ENCODE measurements at regions not wholly inside any gene's neighbourhood (a gene's known extent, or its start where the extent isn't known, plus 50 kb on each side); places are given as distances from the start of the nearest gene placed in this dataset.

DNA sequence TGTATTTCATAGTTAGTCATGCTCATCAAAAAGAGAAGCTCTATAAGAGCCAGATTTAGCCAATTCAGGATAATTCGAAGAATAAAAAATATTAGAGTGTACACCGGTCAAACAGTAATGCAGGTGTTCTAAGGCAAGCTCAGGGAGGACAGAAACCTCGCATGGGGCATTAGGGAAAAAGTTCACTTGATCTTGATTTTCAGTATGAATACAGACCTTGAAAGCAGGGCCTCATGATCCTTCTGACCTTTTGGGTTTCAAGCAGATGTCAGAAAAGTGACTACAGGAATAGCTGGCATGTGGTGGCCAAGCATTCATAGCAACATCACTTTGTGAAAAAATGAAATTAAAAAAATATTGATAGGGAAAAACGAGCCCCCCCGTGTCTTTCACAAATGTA lies 394.9 kb downstream of the KIF4B start:
- H3K27ac ChIP-seq = no peak overlapping the region
- WGBS, 2 donors = 80 to 90% methylated on average over 5 of the region's 5 CpGs
- no peak overlapping the region for H3K4me3 ChIP-seq (replicated peaks in 1 of 3)
- intact Hi-C loops (cut with DNase I) = no loop called here
- H3K4me1 ChIP-seq = no peaks in the 10 kb centered on the region
- DNase-seq = no peak
- no peaks in the 10 kb centered on the region for H3K9me3 ChIP-seq
- H3K27me3 ChIP-seq = no peaks in the 10 kb centered on the region
- TF ChIP-seq, protein P1, sequence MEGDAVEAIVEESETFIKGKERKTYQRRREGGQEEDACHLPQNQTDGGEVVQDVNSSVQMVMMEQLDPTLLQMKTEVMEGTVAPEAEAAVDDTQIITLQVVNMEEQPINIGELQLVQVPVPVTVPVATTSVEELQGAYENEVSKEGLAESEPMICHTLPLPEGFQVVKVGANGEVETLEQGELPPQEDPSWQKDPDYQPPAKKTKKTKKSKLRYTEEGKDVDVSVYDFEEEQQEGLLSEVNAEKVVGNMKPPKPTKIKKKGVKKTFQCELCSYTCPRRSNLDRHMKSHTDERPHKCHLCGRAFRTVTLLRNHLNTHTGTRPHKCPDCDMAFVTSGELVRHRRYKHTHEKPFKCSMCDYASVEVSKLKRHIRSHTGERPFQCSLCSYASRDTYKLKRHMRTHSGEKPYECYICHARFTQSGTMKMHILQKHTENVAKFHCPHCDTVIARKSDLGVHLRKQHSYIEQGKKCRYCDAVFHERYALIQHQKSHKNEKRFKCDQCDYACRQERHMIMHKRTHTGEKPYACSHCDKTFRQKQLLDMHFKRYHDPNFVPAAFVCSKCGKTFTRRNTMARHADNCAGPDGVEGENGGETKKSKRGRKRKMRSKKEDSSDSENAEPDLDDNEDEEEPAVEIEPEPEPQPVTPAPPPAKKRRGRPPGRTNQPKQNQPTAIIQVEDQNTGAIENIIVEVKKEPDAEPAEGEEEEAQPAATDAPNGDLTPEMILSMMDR (IDR thresholded peaks at IDR 0.05) = no peak
- no peak for TF ChIP-seq POLR2A (IDR thresholded peaks at IDR 0.05)
- no peaks in the 10 kb centered on the region for H3K36me3 ChIP-seq

DNA sequence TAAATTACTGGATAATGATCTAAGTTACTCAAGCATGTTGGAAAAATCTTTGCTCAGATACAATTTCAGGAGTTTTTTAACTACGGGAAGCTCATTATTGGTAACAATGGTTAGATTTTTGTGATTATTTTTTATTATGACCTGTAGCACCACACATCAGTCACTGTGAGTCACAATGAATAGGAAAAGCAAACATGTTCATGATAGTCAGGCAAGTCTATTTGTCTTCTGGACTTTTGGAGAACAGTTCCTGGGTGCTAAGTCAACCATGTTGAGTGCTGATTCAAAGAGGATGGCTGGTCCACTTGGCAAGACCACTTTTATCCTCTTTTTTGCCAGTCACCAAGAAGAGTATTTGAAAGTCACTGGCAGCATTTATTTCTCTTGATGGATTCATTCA lies 403.2 kb downstream of the KIF4B start:
- Histone ChIP-seq H3K4me3 (replicated peaks in 1 of 3) (no peak overlapping the region), H3K27me3 (no peaks in the 10 kb centered on the region), H3K4me1 (no peaks in the 10 kb centered on the region), H3K9me3 (no peaks in the 10 kb centered on the region), H3K27ac (no peak overlapping the region), H3K36me3 (no peaks in the 10 kb centered on the region)
- intact Hi-C loops (cut with DNase I) = no loop called here
- DNase-seq = no peak
- TF ChIP-seq, protein P1 (IDR thresholded peaks at IDR 0.05) = no peak
- no peak for TF ChIP-seq POLR2A (IDR thresholded peaks at IDR 0.05)
- WGBS, 2 donors = 80 to 88% methylated on average over 1 of the region's 1 CpG

DNA sequence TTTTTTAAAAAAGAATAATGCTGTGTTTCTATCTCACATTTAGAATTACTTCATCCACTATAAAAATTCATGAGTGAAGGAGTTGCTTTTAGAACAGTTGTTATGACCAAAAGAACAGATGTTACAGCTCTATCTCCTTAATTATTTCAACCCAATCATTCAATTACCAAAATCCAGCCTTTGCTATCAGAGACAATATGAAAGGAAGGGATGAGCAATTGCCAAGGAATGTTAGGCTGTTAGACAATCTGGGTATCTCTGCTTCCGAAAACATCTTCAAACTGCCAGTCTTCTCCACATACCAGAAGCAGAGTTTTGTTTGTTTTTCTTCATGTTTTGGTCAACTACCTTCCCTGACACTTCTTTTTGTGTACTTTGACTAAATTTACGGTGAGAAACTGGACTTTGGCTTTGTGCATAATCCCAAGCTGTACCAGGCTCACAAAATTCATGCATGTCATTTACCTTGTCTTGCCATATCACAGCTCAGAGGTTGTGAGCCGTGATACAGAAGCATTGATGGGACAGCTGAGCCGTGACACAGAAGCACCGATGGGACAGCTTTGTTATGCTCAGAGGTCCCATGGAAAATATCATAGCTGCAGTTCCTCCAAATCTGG lies 405.5 kb downstream of the KIF4B start:
- whole genome bisulfite sequencing, 2 donors = 46 to 47% methylated on average over 5 of the region's 5 CpGs
- Histone ChIP-seq H3K4me3 (replicated peaks in 1 of 3) (no peak overlapping the region), H3K27ac (no peak overlapping the region), H3K4me1 (no peaks in the 10 kb centered on the region), H3K9me3 (no peaks in the 10 kb centered on the region), H3K36me3 (no peaks in the 10 kb centered on the region), H3K27me3 (no peaks in the 10 kb centered on the region)
- DNase-seq = no peak
- intact Hi-C loops (cut with DNase I) = no loop called here
- TF ChIP-seq, protein P1 (IDR thresholded peaks at IDR 0.05) = no peak
- no peak for TF ChIP-seq POLR2A (IDR thresholded peaks at IDR 0.05)

DNA sequence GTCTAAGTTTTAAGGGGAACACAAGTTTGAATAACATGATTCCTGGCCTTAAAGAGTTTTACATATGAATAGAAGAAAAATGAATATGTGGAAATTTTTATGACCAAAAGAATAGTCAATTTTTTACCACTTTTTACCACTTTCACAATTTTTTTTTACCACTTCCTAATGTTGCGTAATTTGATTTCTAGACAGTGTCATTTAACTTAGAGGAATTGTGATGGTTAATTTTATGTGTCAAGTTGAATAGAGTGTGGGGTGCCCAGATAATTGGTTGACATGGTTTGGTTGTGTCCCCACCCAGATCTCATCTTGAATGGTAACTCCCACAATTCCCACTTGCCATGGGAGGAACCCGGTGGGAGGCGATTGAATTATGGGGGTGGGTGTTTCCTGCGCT lies 416.6 kb downstream of the KIF4B start:
- H3K27ac ChIP-seq = no peak overlapping the region
- H3K36me3 ChIP-seq = no peaks in the 10 kb centered on the region
- intact Hi-C loops (cut with DNase I) = no loop called here
- WGBS, 2 donors = 91 to 99% methylated on average over 4 of the region's 4 CpGs
- no peak overlapping the region for H3K4me3 ChIP-seq (replicated peaks in 1 of 3)
- no peaks in the 10 kb centered on the region for H3K4me1 ChIP-seq
- H3K27me3 ChIP-seq = no peaks in the 10 kb centered on the region
- no peak for DNase-seq
- no peaks in the 10 kb centered on the region for H3K9me3 ChIP-seq
- TF ChIP-seq POLR2A (IDR thresholded peaks at IDR 0.05) = no peak
- TF ChIP-seq, protein P1 (IDR thresholded peaks at IDR 0.05) = no peak

DNA sequence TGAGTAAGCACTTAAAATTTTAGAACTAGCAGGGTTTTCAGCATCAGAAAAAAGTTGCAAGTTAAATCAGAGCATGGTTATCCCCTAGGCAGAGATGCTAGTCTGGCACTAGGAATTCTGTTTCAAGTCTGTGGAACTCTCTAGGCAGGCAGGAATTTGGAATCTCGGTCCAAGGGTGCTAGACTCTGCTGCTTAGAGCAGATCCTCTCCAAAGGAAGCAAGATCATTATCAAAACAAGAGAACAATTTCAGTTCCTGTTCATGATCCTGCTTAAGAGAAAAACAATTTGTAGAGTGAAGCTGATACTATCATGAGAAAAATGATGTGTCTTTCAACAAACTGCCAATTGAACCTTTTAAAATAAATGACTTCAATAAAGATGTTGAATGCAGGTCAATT lies 420.7 kb downstream of the KIF4B start:
- Histone ChIP-seq H3K36me3 (no peaks in the 10 kb centered on the region), H3K27ac (no peak overlapping the region), H3K27me3 (no peaks in the 10 kb centered on the region), H3K9me3 (no peaks in the 10 kb centered on the region), H3K4me3 (replicated peaks in 1 of 3) (no peak overlapping the region), H3K4me1 (no peaks in the 10 kb centered on the region)
- intact Hi-C loops (cut with DNase I) = no loop called here
- no peak for DNase-seq
- 0 to 15% methylated on average over 1 of the region's 1 CpG for WGBS, 2 donors
- no peak for TF ChIP-seq POLR2A (IDR thresholded peaks at IDR 0.05)
- TF ChIP-seq, protein P1 (IDR thresholded peaks at IDR 0.05) = no peak
